SK-N-SH (cell line): ENCODE measurements at regions not wholly inside any gene's neighbourhood (a gene's known extent, or its start where the extent isn't known, plus 50 kb on each side); places are given as distances from the start of the nearest gene placed in this dataset.

Experiments
- CTCF ChIP-seq: fragments of 200-600 bp; sonication (generic); IDR thresholded peaks from 2 replicates; pipeline ENCODE4 v1.6.1; 2017; ENCODE audit warnings: antibody characterized with exemption, mild to moderate bottlenecking, moderate library complexity
- EZH2phosphoT487 ChIP-seq: fragments of 200-600 bp; sonication (generic); IDR thresholded peaks from 2 replicates; pipeline ENCODE4 v1.6.1; 2017; ENCODE audit warnings: low read depth, mixed run types, mild to moderate bottlenecking, antibody characterized with exemption, moderate library complexity, borderline replicate concordance

- TF ChIP-seq CTCF: no peak
- no peak for TF ChIP-seq EZH2phosphoT487
Observed at GRCh38 chr6:147924598-147924997, 416.1 kb downstream of the SAMD5 start.
